OCI-LY7 (cell line): ENCODE measurements at regions not wholly inside any gene's neighbourhood (a gene's known extent, or its start where the extent isn't known, plus 50 kb on each side); places are given as distances from the start of the nearest gene placed in this dataset.

Experiments used
- EZH2phosphoT487 ChIP-seq: fragments of 200-600 bp; sonication (generic); IDR thresholded peaks from 2 replicates; pipeline ENCODE4 v1.6.1; 2018; ENCODE audit warnings: low read depth, borderline replicate concordance, mild to moderate bottlenecking, mixed run types, antibody characterized with exemption, low read length, moderate library complexity, mixed read lengths
- TF ChIP-seq, protein P1 (sequence below): fragments of 200-600 bp; sonication (generic); conservative IDR thresholded peaks from 2 replicates; pipeline ENCODE4 v1.5.1; 2014; ENCODE audit warnings: mild to moderate bottlenecking, antibody characterized with exemption, low read length, moderate library complexity, mixed read lengths

DNA sequence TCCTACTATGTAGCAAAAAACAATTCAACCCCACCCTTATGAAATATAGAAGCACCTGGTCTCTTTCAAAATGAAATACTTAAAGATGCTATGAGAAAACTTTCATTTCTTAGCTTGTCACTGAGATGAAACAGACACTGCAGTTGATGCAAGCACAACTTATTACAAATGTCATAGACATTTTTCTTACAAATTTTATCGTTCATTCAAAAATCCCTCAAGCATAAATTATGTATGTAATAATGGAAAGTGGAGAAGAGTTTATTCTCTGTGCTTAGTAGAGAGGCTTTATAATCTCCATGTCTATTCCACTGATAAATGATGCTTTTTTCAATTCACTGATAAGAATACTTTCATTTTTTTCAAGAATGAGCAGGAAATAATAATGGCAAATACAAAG is 1943.9 kb upstream of the IGFBP7 start:
- TF ChIP-seq, protein P1, sequence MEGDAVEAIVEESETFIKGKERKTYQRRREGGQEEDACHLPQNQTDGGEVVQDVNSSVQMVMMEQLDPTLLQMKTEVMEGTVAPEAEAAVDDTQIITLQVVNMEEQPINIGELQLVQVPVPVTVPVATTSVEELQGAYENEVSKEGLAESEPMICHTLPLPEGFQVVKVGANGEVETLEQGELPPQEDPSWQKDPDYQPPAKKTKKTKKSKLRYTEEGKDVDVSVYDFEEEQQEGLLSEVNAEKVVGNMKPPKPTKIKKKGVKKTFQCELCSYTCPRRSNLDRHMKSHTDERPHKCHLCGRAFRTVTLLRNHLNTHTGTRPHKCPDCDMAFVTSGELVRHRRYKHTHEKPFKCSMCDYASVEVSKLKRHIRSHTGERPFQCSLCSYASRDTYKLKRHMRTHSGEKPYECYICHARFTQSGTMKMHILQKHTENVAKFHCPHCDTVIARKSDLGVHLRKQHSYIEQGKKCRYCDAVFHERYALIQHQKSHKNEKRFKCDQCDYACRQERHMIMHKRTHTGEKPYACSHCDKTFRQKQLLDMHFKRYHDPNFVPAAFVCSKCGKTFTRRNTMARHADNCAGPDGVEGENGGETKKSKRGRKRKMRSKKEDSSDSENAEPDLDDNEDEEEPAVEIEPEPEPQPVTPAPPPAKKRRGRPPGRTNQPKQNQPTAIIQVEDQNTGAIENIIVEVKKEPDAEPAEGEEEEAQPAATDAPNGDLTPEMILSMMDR: no peak
- no peak for TF ChIP-seq EZH2phosphoT487
